H9 (cell line): ENCODE measurements at regions not wholly inside any gene's neighbourhood (a gene's known extent, or its start where the extent isn't known, plus 50 kb on each side); places are given as distances from the start of the nearest gene placed in this dataset.
A peak's percentile ranks its signal among the peaks of the same experiment; 100 is the strongest.

Experiments
- DNase-seq: peaks from one replicate; pipeline ENCODE4 v3.0.0-alpha.2; 2017
- H2AFZ ChIP-seq: one replicate; pipeline ENCODE4 v1.6.1; 2013; ENCODE audit warnings: mild to moderate bottlenecking, low read length, control low read depth, moderate library complexity
- H2AK5ac ChIP-seq: 2 replicates; pipeline ENCODE4 v1.6.1; 2013; ENCODE audit warnings: low read length, control low read depth, mixed read lengths; ENCODE audit not compliant: insufficient read length
- H2BK120ac ChIP-seq: one replicate; pipeline ENCODE4 v1.6.1; 2013; ENCODE audit warnings: low read depth, mild to moderate bottlenecking, low read length, control low read depth, inconsistent platforms; ENCODE audit not compliant: poor library complexity, severe bottlenecking
- H2BK12ac ChIP-seq: 2 replicates; pipeline ENCODE4 v1.6.1; 2013; ENCODE audit warnings: low read length, control low read depth, mixed read lengths, low read depth; ENCODE audit not compliant: insufficient read length
- H2BK15ac ChIP-seq: 2 replicates; pipeline ENCODE4 v1.6.1; 2013; ENCODE audit warnings: low read depth, low read length, control low read depth
- H2BK20ac ChIP-seq: one replicate; pipeline ENCODE4 v1.6.1; 2013; ENCODE audit warnings: low read depth, mild to moderate bottlenecking, low read length, control low read depth, inconsistent platforms; ENCODE audit not compliant: poor library complexity, severe bottlenecking
- H2BK5ac ChIP-seq: 2 replicates; pipeline ENCODE4 v1.6.1; 2013; ENCODE audit warnings: low read length, control low read depth, mixed read lengths; ENCODE audit not compliant: insufficient read length
- H3K14ac ChIP-seq: 2 replicates; pipeline ENCODE4 v1.6.1; 2013; ENCODE audit warnings: low read length, control low read depth; ENCODE audit not compliant: insufficient read depth
- H3K18ac ChIP-seq: 2 replicates; pipeline ENCODE4 v1.6.1; 2013; ENCODE audit warnings: low read depth, mild to moderate bottlenecking, mixed read lengths, low read length, control low read depth; ENCODE audit not compliant: insufficient read length
- H3K23ac ChIP-seq: 2 replicates; pipeline ENCODE4 v1.6.1; 2013; ENCODE audit warnings: low read length, control low read depth, mixed read lengths, low read depth; ENCODE audit not compliant: insufficient read length
- H3K23me2 ChIP-seq: 2 replicates; pipeline ENCODE4 v1.6.1; 2013; ENCODE audit warnings: low read depth, mild to moderate bottlenecking, mixed read lengths, low read length, control low read depth; ENCODE audit not compliant: insufficient read length, poor library complexity, severe bottlenecking
- H3K27ac ChIP-seq: 2 replicates; pipeline ENCODE4 v1.5.1; 2013; ENCODE audit warnings: low read length, control low read depth, mixed read lengths, low read depth; ENCODE audit not compliant: insufficient read length
- H3K27me3 ChIP-seq: 2 replicates; pipeline ENCODE4 v1.6.1; 2013; ENCODE audit warnings: low read length, control low read depth, inconsistent platforms; ENCODE audit not compliant: insufficient read depth
- H3K4ac ChIP-seq: 2 replicates; pipeline ENCODE4 v1.6.1; 2013; ENCODE audit warnings: low read depth, mild to moderate bottlenecking, control low read depth, inconsistent platforms, low read length, moderate library complexity
- H3K4me1 ChIP-seq: 2 replicates; pipeline ENCODE4 v1.6.1; 2013; ENCODE audit warnings: low read length, control low read depth, inconsistent platforms; ENCODE audit not compliant: insufficient read depth
- H3K4me2 ChIP-seq: 2 replicates; pipeline ENCODE4 v1.6.1; 2013; ENCODE audit warnings: low read length, control low read depth, mixed read lengths; ENCODE audit not compliant: insufficient read length, insufficient read depth
- H3K56ac ChIP-seq: 2 replicates; pipeline ENCODE4 v1.6.1; 2013; ENCODE audit warnings: low read depth, mild to moderate bottlenecking, mixed read lengths, low read length, control low read depth; ENCODE audit not compliant: insufficient read length
- H3K79me1 ChIP-seq: 2 replicates; pipeline ENCODE4 v1.6.1; 2013; ENCODE audit warnings: low read depth, mild to moderate bottlenecking, moderate library complexity, low read length, control low read depth, inconsistent platforms; ENCODE audit not compliant: insufficient read depth, poor library complexity, severe bottlenecking
- H3K79me2 ChIP-seq: 2 replicates; pipeline ENCODE4 v1.6.1; 2013; ENCODE audit warnings: low read length, control low read depth, inconsistent platforms; ENCODE audit not compliant: insufficient read depth
- H3K9ac ChIP-seq: 2 replicates; pipeline ENCODE4 v1.6.1; 2013; ENCODE audit warnings: low read length, control low read depth, mixed read lengths; ENCODE audit not compliant: insufficient read length; ENCODE audit errors: extremely low read depth
- H3K9me3 ChIP-seq: one replicate; pipeline ENCODE4 v1.6.1; 2013; ENCODE audit warnings: low read depth, low read length, inconsistent platforms; ENCODE audit not compliant: control insufficient read depth
- H3T11ph ChIP-seq: one replicate; pipeline ENCODE4 v1.6.1; 2013; ENCODE audit warnings: mild to moderate bottlenecking, low read length, control low read depth, inconsistent platforms
- H4K20me1 ChIP-seq: one replicate; pipeline ENCODE4 v1.6.1; 2013; ENCODE audit not compliant: control insufficient read depth, insufficient read length, insufficient read depth
- H4K5ac ChIP-seq: 2 replicates; pipeline ENCODE4 v1.6.1; 2013; ENCODE audit warnings: low read depth, mild to moderate bottlenecking, mixed read lengths, low read length, control low read depth; ENCODE audit not compliant: insufficient read length
- H4K8ac ChIP-seq: replicated peaks from 2 replicates; pipeline ENCODE4 v1.6.1; 2013; ENCODE audit warnings: low read length, control low read depth, mixed read lengths, low read depth; ENCODE audit not compliant: insufficient read length
- H4K91ac ChIP-seq: 2 replicates; pipeline ENCODE4 v1.6.1; 2013; ENCODE audit warnings: low read depth, mild to moderate bottlenecking, moderate library complexity, mixed read lengths, low read length, control low read depth; ENCODE audit not compliant: insufficient read length
- H3K27ac Mint-ChIP-seq, 3 experiments: 2 replicates in 2 of 3; 3 replicates in 1 of 3; pipeline ENCODE4 v1.8.0; 2020 to 2021; ENCODE audit warnings: mixed read lengths in 3 of 3, mild to moderate bottlenecking in 1 of 3, moderate library complexity in 1 of 3
- H3K27me3 Mint-ChIP-seq: 2 replicates; pipeline ENCODE4 v1.8.0; 2021; ENCODE audit warnings: low read depth, mild to moderate bottlenecking, moderate library complexity, mixed read lengths
- H3K36me3 Mint-ChIP-seq, 3 experiments: 2 replicates in 2 of 3; 3 replicates in 1 of 3; pipeline ENCODE4 v1.8.0; 2020 to 2021; ENCODE audit warnings: low read depth in 3 of 3, mixed read lengths in 3 of 3; ENCODE audit not compliant: insufficient read depth in 1 of 3
- H3K4me1 Mint-ChIP-seq, 2 experiments: 2 replicates each; pipeline ENCODE4 v1.8.0; 2020; ENCODE audit warnings: mixed read lengths in 2 of 2
- H3K4me3 Mint-ChIP-seq, 2 experiments: 2 replicates in 1 of 2; 3 replicates in 1 of 2; pipeline ENCODE4 v1.8.0; 2020 to 2021; ENCODE audit warnings: mild to moderate bottlenecking in 2 of 2, mixed read lengths in 2 of 2, moderate library complexity in 1 of 2
- H3K9me3 Mint-ChIP-seq, 2 experiments: 2 replicates in 1 of 2; 3 replicates in 1 of 2; pipeline ENCODE4 v1.8.0; 2020; ENCODE audit warnings: mild to moderate bottlenecking in 2 of 2, mixed read lengths in 2 of 2, moderate library complexity in 1 of 2
- WGBS: extraction: QIAGEN DNeasy Blood & Tissue Kit; methylation state at CpG from one replicate; pipeline ENCODE4 v1.1.7; 2013; ENCODE audit warnings: missing lambda C conversion rate, low lambda C conversion rate, mixed read lengths; ENCODE audit not compliant: insufficient read length; ENCODE audit errors: extremely low coverage; 5-methylcytosine and 5-hydroxymethylcytosine counted together
- TF ChIP-seq, protein P1 (sequence below): fragments of 200-600 bp; sonication (generic); conservative IDR thresholded peaks from 3 replicates; pipeline ENCODE4 v1.8.0; 2021; ENCODE audit warnings: antibody characterized with exemption, mild to moderate bottlenecking

DNA sequence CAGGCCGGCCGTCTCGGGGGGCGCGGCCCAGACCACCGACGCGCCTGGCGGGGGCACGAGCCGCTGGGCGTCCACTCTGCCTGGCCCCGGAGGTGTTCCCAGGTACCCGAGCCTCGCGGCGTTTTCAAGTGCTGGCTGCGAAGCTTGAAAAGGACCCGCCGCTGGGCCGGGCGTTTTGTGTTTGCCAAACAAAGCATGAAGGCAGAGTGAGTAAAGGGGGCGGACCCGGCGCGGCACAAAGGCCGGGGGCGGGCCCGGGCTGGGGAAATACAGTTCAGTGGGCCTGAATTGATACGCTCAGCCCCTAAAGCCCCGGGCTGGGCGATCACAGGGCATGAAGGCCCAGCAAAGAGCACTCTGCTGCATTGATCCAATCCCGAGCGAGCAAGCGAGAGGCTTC is 65.4 kb downstream of the SOX3 start:
- peaks cover 4% of the 10 kb centered on the region for H3K23me2 ChIP-seq
- no peak overlapping the region for H2BK20ac ChIP-seq
- H3K4me1 Mint-ChIP-seq, result peaks cover 38 to 39% of the 10 kb centered on the region in 2 experiments
- no peaks in the 10 kb centered on the region for H3K79me2 ChIP-seq
- no peak overlapping the region for H3T11ph ChIP-seq
- no peak overlapping the region for H3K27ac ChIP-seq
- no peak overlapping the region for H2AFZ ChIP-seq
- DNase-seq, result peak; percentile 84
- H3K36me3 Mint-ChIP-seq, result no peaks in the 10 kb centered on the region; a peak in 1 of 7 replicates
- H4K5ac ChIP-seq, result no peak overlapping the region
- no peak overlapping the region for H4K91ac ChIP-seq
- H2BK15ac ChIP-seq, result no peak overlapping the region
- H3K27ac Mint-ChIP-seq, result peak overlapping the region; percentile 93 to 96 (median 96); a peak in 5 of 7 replicates
- H3K4me1 ChIP-seq, result peaks cover 2% of the 10 kb centered on the region; the same call in 1 of the 2 replicates
- H3K18ac ChIP-seq, result peak overlapping the region; percentile 62
- no peaks in the 10 kb centered on the region for H4K20me1 ChIP-seq
- H3K27me3 Mint-ChIP-seq, result peaks cover 41% of the 10 kb centered on the region
- H3K9me3 ChIP-seq, result no peaks in the 10 kb centered on the region
- no peaks in the 10 kb centered on the region for H3K79me1 ChIP-seq
- TF ChIP-seq, protein P1, sequence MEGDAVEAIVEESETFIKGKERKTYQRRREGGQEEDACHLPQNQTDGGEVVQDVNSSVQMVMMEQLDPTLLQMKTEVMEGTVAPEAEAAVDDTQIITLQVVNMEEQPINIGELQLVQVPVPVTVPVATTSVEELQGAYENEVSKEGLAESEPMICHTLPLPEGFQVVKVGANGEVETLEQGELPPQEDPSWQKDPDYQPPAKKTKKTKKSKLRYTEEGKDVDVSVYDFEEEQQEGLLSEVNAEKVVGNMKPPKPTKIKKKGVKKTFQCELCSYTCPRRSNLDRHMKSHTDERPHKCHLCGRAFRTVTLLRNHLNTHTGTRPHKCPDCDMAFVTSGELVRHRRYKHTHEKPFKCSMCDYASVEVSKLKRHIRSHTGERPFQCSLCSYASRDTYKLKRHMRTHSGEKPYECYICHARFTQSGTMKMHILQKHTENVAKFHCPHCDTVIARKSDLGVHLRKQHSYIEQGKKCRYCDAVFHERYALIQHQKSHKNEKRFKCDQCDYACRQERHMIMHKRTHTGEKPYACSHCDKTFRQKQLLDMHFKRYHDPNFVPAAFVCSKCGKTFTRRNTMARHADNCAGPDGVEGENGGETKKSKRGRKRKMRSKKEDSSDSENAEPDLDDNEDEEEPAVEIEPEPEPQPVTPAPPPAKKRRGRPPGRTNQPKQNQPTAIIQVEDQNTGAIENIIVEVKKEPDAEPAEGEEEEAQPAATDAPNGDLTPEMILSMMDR, result no peak
- H3K56ac ChIP-seq, result no peak overlapping the region
- no CpG with 5 or more reads among the region's 35 CpGs for WGBS
- H3K9ac ChIP-seq, result no peak overlapping the region
- H2BK12ac ChIP-seq, result no peak overlapping the region
- peak overlapping the region; percentile 92 for H3K14ac ChIP-seq
- H3K4me3 Mint-ChIP-seq, result peak overlapping the region; percentile 56 to 71
- H3K9me3 Mint-ChIP-seq, result no peaks in the 10 kb centered on the region; a peak in 1 of 5 replicates
- H3K4me2 ChIP-seq, result peak overlapping the region; percentile 36
- H3K27me3 ChIP-seq, result no peaks in the 10 kb centered on the region
- H4K8ac ChIP-seq, result no peak overlapping the region
- H2BK120ac ChIP-seq, result no peak overlapping the region
- no peak overlapping the region for H2AK5ac ChIP-seq
- no peak overlapping the region for H3K4ac ChIP-seq
- no peak overlapping the region for H2BK5ac ChIP-seq
- H3K23ac ChIP-seq, result no peak overlapping the region
